ENCODE measurements at regions not wholly inside any gene's neighbourhood (a gene's known extent, or its start where the extent isn't known, plus 50 kb on each side); places are given as distances from the start of the nearest gene placed in this dataset.

DNA sequence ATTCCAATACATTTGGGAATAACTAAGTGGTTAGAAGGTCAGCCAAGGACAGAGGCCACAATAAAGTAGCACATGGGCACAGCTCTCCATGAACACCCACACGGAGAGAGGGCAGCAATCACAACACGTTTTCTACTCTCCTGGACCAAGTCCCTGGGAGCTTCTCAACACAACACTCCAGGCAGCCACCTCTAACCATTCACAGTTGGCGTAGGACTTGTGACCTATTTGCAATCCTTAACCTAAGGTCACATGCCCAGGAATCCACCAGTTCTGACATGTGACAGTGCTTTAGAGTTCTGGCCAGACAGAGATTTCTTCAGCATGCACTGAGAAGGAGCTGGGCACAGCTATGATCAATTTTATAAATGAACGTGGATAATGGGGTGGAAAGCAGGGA, 280.8 kb downstream of the SHQ1 start:
- TF ChIP-seq, protein P1, sequence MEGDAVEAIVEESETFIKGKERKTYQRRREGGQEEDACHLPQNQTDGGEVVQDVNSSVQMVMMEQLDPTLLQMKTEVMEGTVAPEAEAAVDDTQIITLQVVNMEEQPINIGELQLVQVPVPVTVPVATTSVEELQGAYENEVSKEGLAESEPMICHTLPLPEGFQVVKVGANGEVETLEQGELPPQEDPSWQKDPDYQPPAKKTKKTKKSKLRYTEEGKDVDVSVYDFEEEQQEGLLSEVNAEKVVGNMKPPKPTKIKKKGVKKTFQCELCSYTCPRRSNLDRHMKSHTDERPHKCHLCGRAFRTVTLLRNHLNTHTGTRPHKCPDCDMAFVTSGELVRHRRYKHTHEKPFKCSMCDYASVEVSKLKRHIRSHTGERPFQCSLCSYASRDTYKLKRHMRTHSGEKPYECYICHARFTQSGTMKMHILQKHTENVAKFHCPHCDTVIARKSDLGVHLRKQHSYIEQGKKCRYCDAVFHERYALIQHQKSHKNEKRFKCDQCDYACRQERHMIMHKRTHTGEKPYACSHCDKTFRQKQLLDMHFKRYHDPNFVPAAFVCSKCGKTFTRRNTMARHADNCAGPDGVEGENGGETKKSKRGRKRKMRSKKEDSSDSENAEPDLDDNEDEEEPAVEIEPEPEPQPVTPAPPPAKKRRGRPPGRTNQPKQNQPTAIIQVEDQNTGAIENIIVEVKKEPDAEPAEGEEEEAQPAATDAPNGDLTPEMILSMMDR (IDR thresholded peaks at IDR 0.05): no peak
- TF ChIP-seq EP300 (IDR thresholded peaks at IDR 0.05; ENCODE audit: low read depth) (no peak), POLR2AphosphoS5 (IDR thresholded peaks at IDR 0.05) (no peak), POLR2A (IDR thresholded peaks at IDR 0.05) (no peak)

Data from transverse colon (tissue), 4 donors.